SK-N-SH (cell line): ENCODE measurements at regions not wholly inside any gene's neighbourhood (a gene's known extent, or its start where the extent isn't known, plus 50 kb on each side); places are given as distances from the start of the nearest gene placed in this dataset.

Experiments used
- CTCF ChIA-PET: fragments of 300-600, 350-600 bp; formaldehyde crosslinking; extraction: SDS; loops from one replicate; lab custom pipeline; 2021; lab: Yijun Ruan, JAX
- POLR2A ChIA-PET: fragments of 350-600 bp; sonication (Branson Sonifier 250); formaldehyde crosslinking; extraction: SDS; loops from one replicate; lab custom pipeline; 2020; ENCODE audit warnings: antibody characterized with exemption, inconsistent platforms; lab: Yijun Ruan, JAX
- DNase-seq: peaks from one replicate; pipeline ENCODE4 v3.0.0; 2012
- H2AFZ ChIP-seq: fragments of 200-600 bp; sonication (generic); 2 replicates; pipeline ENCODE4 v1.8.1; 2016; ENCODE audit warnings: antibody characterized with exemption, mild to moderate bottlenecking, low read depth
- H3F3A ChIP-seq: fragments of 200-600 bp; sonication (generic); replicated peaks from 2 replicates; pipeline ENCODE3; 2016; ENCODE audit warnings: antibody characterized with exemption, mild to moderate bottlenecking; ENCODE audit not compliant: insufficient read depth
- H3K27ac ChIP-seq, 2 experiments: fragments of 200-500 bp in 1 of 2; fragments of 200-600 bp in 1 of 2; sonication (Bioruptor generic) in 1 of 2; sonication (generic), shearing (Covaris generic) in 1 of 2; 2 replicates each; pipeline versions ENCODE4 v1.5.1 to v1.6.1; 2014 to 2016; ENCODE audit warnings: low read depth in 2 of 2, inconsistent platforms in 1 of 2, low read length in 1 of 2, mild to moderate bottlenecking in 1 of 2, mixed read lengths in 1 of 2
- H3K27me3 ChIP-seq: fragments of 200-600 bp; sonication (generic), shearing (Covaris generic); 2 replicates; pipeline ENCODE4 v1.6.1; 2016; ENCODE audit warnings: mixed run types; ENCODE audit not compliant: insufficient read depth
- H3K36me3 ChIP-seq, 2 experiments: fragments of 200-500 bp in 1 of 2; fragments of 200-600 bp in 1 of 2; sonication (Bioruptor generic) in 1 of 2; sonication (generic) in 1 of 2; replicated peaks in 1 of 2; 2 replicates each; pipeline versions ENCODE3 to v1.5.1; 2014 to 2016; ENCODE audit warnings: low read length in 1 of 2, mild to moderate bottlenecking in 1 of 2; ENCODE audit not compliant: insufficient read depth in 2 of 2, control insufficient read depth in 1 of 2
- H3K4me1 ChIP-seq, 2 experiments: fragments of 200-500 bp in 1 of 2; fragments of 200-600 bp in 1 of 2; sonication (Bioruptor generic) in 1 of 2; sonication (generic), shearing (Covaris generic) in 1 of 2; 2 replicates each; pipeline versions ENCODE4 v1.5.1 to v1.6.1; 2014 to 2016; ENCODE audit warnings: low read depth in 1 of 2, low read length in 1 of 2, mixed run types in 1 of 2; ENCODE audit not compliant: insufficient read depth in 2 of 2, control insufficient read depth in 1 of 2
- H3K4me2 ChIP-seq: fragments of 200-600 bp; sonication (generic), shearing (Covaris generic); 2 replicates; pipeline ENCODE4 v1.6.1; 2017; ENCODE audit warnings: mixed run types
- H3K4me3 ChIP-seq, 2 experiments: fragments of 200-500 bp in 1 of 2; fragments of 200-600 bp in 1 of 2; sonication (Bioruptor generic) in 1 of 2; sonication (generic), shearing (Covaris generic) in 1 of 2; 2 replicates each; pipeline versions ENCODE4 v1.5.1 to v1.8.1; 2014 to 2016; ENCODE audit warnings: low read depth in 2 of 2, inconsistent platforms in 1 of 2, low read length in 1 of 2, mild to moderate bottlenecking in 1 of 2, mixed read lengths in 1 of 2, moderate library complexity in 1 of 2
- H3K79me2 ChIP-seq: fragments of 200-600 bp; sonication (generic); 2 replicates; pipeline ENCODE4 v1.8.1; 2017; ENCODE audit warnings: mild to moderate bottlenecking; ENCODE audit not compliant: insufficient read depth
- H3K9ac ChIP-seq: fragments of 200-600 bp; sonication (generic); 2 replicates; pipeline ENCODE4 v1.6.1; 2017; ENCODE audit warnings: mixed run types
- H3K9me2 ChIP-seq: fragments of 200-600 bp; sonication (generic); 2 replicates; pipeline ENCODE4 v1.6.1; 2017; ENCODE audit warnings: mixed run types
- H3K9me3 ChIP-seq: fragments of 200-600 bp; sonication (generic); 2 replicates; pipeline ENCODE4 v1.6.1; 2017; ENCODE audit warnings: mixed run types, mild to moderate bottlenecking, moderate library complexity
- H4K20me1 ChIP-seq: fragments of 200-600 bp; sonication (generic); 2 replicates; pipeline ENCODE4 v1.6.1; 2017; ENCODE audit warnings: mild to moderate bottlenecking, mixed run types; ENCODE audit not compliant: insufficient read depth
- CHD2 ChIP-seq: fragments of 150-350 bp; IDR thresholded peaks from 2 replicates; pipeline ENCODE4 v1.6.1; 2018; ENCODE audit warnings: low read length; ENCODE audit not compliant: partially characterized antibody
- EP300 ChIP-seq, 2 experiments: IDR thresholded peaks; 2 replicates each; pipeline versions ENCODE4 v1.4.0 to v1.6.1; 2012; ENCODE audit warnings: borderline replicate concordance in 1 of 2, low read depth in 1 of 2, low read length in 1 of 2
- EZH2phosphoT487 ChIP-seq: fragments of 200-600 bp; sonication (generic); IDR thresholded peaks from 2 replicates; pipeline ENCODE4 v1.6.1; 2017; ENCODE audit warnings: low read depth, mixed run types, mild to moderate bottlenecking, antibody characterized with exemption, moderate library complexity, borderline replicate concordance
- FOXJ3 ChIP-seq: sonication (generic); formaldehyde crosslinking; IDR thresholded peaks from 2 replicates; pipeline ENCODE4 v1.5.1; 2020; ENCODE audit warnings: mild to moderate bottlenecking, missing genetic modification reagents
- IRF3 ChIP-seq: fragments of 150-350 bp; IDR thresholded peaks from 2 replicates; pipeline ENCODE4 v1.6.1; 2016; ENCODE audit warnings: mild to moderate bottlenecking, low read depth, low read length
- JUND ChIP-seq: IDR thresholded peaks from 2 replicates; pipeline ENCODE4 v1.4.0; 2012
- MEF2A ChIP-seq: IDR thresholded peaks from 2 replicates; pipeline ENCODE4 v1.4.0; 2012; ENCODE audit warnings: low read depth, borderline replicate concordance
- MXI1 ChIP-seq: IDR thresholded peaks from 2 replicates; pipeline ENCODE4 v1.6.1; 2012; ENCODE audit warnings: mild to moderate bottlenecking, low read depth, low read length, improper control_type of control experiment
- NRF1 ChIP-seq: IDR thresholded peaks from 2 replicates; pipeline ENCODE4 v1.6.1; 2012; ENCODE audit warnings: low read depth, mild to moderate bottlenecking, low read length
- REST ChIP-seq: IDR thresholded peaks from 2 replicates; pipeline ENCODE4 v1.6.1; 2012; ENCODE audit warnings: mild to moderate bottlenecking, low read depth, low read length, moderate library complexity
- SIN3A ChIP-seq: IDR thresholded peaks from 2 replicates; pipeline ENCODE4 v1.6.1; 2012; ENCODE audit warnings: low read depth, mild to moderate bottlenecking, low read length, moderate library complexity, borderline replicate concordance
- TAF1 ChIP-seq: IDR thresholded peaks from 2 replicates; pipeline ENCODE4 v1.6.1; 2012; ENCODE audit warnings: low read depth, mild to moderate bottlenecking, low read length, moderate library complexity, borderline replicate concordance
- ZBTB33 ChIP-seq: IDR thresholded peaks from 2 replicates; pipeline ENCODE4 v1.4.0; 2012; ENCODE audit warnings: low read depth, borderline replicate concordance
- WGBS: methylation state at CpG from one replicate; pipeline ENCODE4 v1.1.6; 2017; ENCODE audit warnings: low lambda C conversion rate; 5-methylcytosine and 5-hydroxymethylcytosine counted together

GRCh38 chr20:23283096-23283850, 67.3 kb upstream of the NXT1 start:
- no peak overlapping the region for H3K27ac ChIP-seq
- H3K9me3 ChIP-seq, result no peaks in the 10 kb centered on the region
- DNase-seq, result no peak
- no peak overlapping the region for H3K9ac ChIP-seq
- ChIA-PET POLR2A (no interaction called here), CTCF (no interaction called here)
- H3K4me2 ChIP-seq, result no peak overlapping the region
- H2AFZ ChIP-seq, result no peak overlapping the region
- H3F3A ChIP-seq, result no peaks in the 10 kb centered on the region
- WGBS, result 18% methylated on average over 12 of the region's 12 CpGs
- TF ChIP-seq IRF3 (no peak), JUND (no peak), NRF1 (no peak), EZH2phosphoT487 (no peak), CHD2 (no peak), REST (no peak), TAF1 (no peak), EP300 (IDR thresholded peaks at IDR 0.05; ENCODE audit: borderline replicate concordance in 1 of 2, low read depth in 1 of 2, low read length in 1 of 2) (no peak), MEF2A (no peak), FOXJ3 (CRISPR knock-in tag) (no peak), ZBTB33 (no peak), MXI1 (no peak), SIN3A (no peak)
- peaks cover 35% of the 10 kb centered on the region; the same call in 1 of the 2 replicates for H3K27me3 ChIP-seq
- no peaks in the 10 kb centered on the region for H3K79me2 ChIP-seq
- no peaks in the 10 kb centered on the region for H3K36me3 ChIP-seq
- no peaks in the 10 kb centered on the region for H3K4me1 ChIP-seq
- H3K4me3 ChIP-seq, result no peak overlapping the region
- no peaks in the 10 kb centered on the region for H4K20me1 ChIP-seq
- H3K9me2 ChIP-seq, result no peaks in the 10 kb centered on the region
